Spleen (tissue), 11 donors: ENCODE measurements at regions not wholly inside any gene's neighbourhood (a gene's known extent, or its start where the extent isn't known, plus 50 kb on each side); places are given as distances from the start of the nearest gene placed in this dataset.

Experiments
- DNase-seq: peaks from one replicate; pipeline ENCODE4 v3.0.0-alpha.2; 2020
- H3K27ac ChIP-seq, 8 donors: fragments of 200-600 bp; sonication (generic) in 7 of 8; 1 replicate in 4 of 8; 2 replicates in 4 of 8; pipeline versions ENCODE4 v1.5.0 to v1.8.0; 2016 to 2021; ENCODE audit warnings: inconsistent platforms in 4 of 8, mild to moderate bottlenecking in 4 of 8, moderate library complexity in 1 of 8
- H3K27me3 ChIP-seq, 7 donors: fragments of 200-600 bp; sonication (generic) in 6 of 7; replicated peaks in 1 of 7; 1 replicate in 4 of 7; 2 replicates in 3 of 7; pipeline versions ENCODE4 v1.5.0 to v1.8.0; 2016 to 2021; ENCODE audit warnings: inconsistent platforms in 3 of 7, mild to moderate bottlenecking in 1 of 7
- H3K36me3 ChIP-seq, 6 donors: fragments of 200-600 bp; sonication (generic) in 5 of 6; 1 replicate in 4 of 6; 2 replicates in 2 of 6; pipeline versions ENCODE4 v1.5.0 to v1.8.0; 2016 to 2021; ENCODE audit warnings: inconsistent platforms in 2 of 6
- H3K4me1 ChIP-seq, 6 donors: fragments of 200-600 bp; sonication (generic) in 5 of 6; 1 replicate in 3 of 6; 2 replicates in 3 of 6; pipeline versions ENCODE4 v1.5.0 to v1.8.0; 2016 to 2021; ENCODE audit warnings: inconsistent platforms in 3 of 6
- H3K4me3 ChIP-seq, 8 donors: fragments of 200-600 bp; sonication (generic) in 7 of 8; 1 replicate in 4 of 8; 2 replicates in 4 of 8; pipeline versions ENCODE4 v1.5.0 to v1.8.0; 2016 to 2021; ENCODE audit warnings: inconsistent platforms in 4 of 8, mild to moderate bottlenecking in 4 of 8, moderate library complexity in 2 of 8
- H3K9me3 ChIP-seq, 8 donors: fragments of 200-600 bp; sonication (generic) in 7 of 8; 1 replicate in 4 of 8; 2 replicates in 4 of 8; pipeline versions ENCODE4 v1.5.0 to v1.8.0; 2016 to 2021; ENCODE audit warnings: inconsistent platforms in 4 of 8
- CTCF ChIP-seq, 11 experiments: fragments of 200-600 bp in 7 of 11; fragments of 450-650 bp in 4 of 11; sonication (generic) in 4 of 11; IDR thresholded peaks in 8 of 11; conservative IDR thresholded peaks in 3 of 11; 1 replicate in 7 of 11; 2 replicates in 4 of 11; pipeline versions ENCODE4 v1.4.0 to v1.8.0; 2016 to 2021; ENCODE audit warnings: antibody characterized with exemption in 11 of 11, inconsistent platforms in 4 of 11, mild to moderate bottlenecking in 1 of 11
- POLR2A ChIP-seq, 3 donors: fragments of 450-650 bp; IDR thresholded peaks; one replicate each; pipeline ENCODE4 v1.5.1; 2017; ENCODE audit warnings: antibody characterized with exemption in 3 of 3, mild to moderate bottlenecking in 1 of 3
- POLR2AphosphoS5 ChIP-seq, 3 donors: sonication (generic); formaldehyde crosslinking; IDR thresholded peaks; one replicate each; pipeline ENCODE4 v1.5.1; 2017; ENCODE audit warnings: antibody characterized with exemption in 3 of 3
- WGBS, 5 donors: extraction: QIAGEN DNeasy Blood & Tissue Kit in 3 of 5; methylation state at CpG; one replicate each; pipeline versions ENCODE4 v1.1.5 to v1.1.7; 2013 to 2018; 5-methylcytosine and 5-hydroxymethylcytosine counted together
- intact Hi-C: fragments of 100-400 bp; cut with DNase I; formaldehyde crosslinking; loops from one replicate; pipeline ENCODE4 v1.15.0; 2023; ENCODE audit warnings: low total_unique reads
- donor health status: healthy with polysubstance abuse.
- donor health status: DM: no; HTN: no; CAD: no; lungs with moderate emphysema.
- donor health status: DM: no; HTN: no; CAD: no.
- donor health status: Bipolar disorder and iron deficiency.
- donor health status: healthy.
- donor health status: DM: no; HTN: no; CAD: no.
- donor health status: DM: yes; HTN: yes; CAD: no.

GRCh38 chr9:17905781-17906175 is 326.9 kb downstream of the SH3GL2 start:
- WGBS, 5 donors: 5 to 10% (median 6%) methylated on average over 14 to 16 of the region's 16 CpGs
- H3K36me3 ChIP-seq: no peaks in the 10 kb centered on the region
- H3K27me3 ChIP-seq: peaks cover 0 to 40% (median 20%) of the 10 kb centered on the region in 7 donors
- DNase-seq: no peak
- TF ChIP-seq POLR2A (IDR thresholded peaks at IDR 0.05) (no peak), CTCF (IDR thresholded peaks at IDR 0.05 in 8 of 11, conservative IDR thresholded peaks at IDR 0.05 in 3 of 11) (no peak)
- H3K4me3 ChIP-seq: peak overlapping the region in 1 of 8 donors; percentile 11
- H3K9me3 ChIP-seq: peaks cover 0 to 22% (median 0%) of the 10 kb centered on the region in 8 donors
- H3K4me1 ChIP-seq: peaks cover 0 to 15% (median 3%) of the 10 kb centered on the region in 6 donors
- H3K27ac ChIP-seq: no peak overlapping the region
- intact Hi-C loops: no loop called here

DNA sequence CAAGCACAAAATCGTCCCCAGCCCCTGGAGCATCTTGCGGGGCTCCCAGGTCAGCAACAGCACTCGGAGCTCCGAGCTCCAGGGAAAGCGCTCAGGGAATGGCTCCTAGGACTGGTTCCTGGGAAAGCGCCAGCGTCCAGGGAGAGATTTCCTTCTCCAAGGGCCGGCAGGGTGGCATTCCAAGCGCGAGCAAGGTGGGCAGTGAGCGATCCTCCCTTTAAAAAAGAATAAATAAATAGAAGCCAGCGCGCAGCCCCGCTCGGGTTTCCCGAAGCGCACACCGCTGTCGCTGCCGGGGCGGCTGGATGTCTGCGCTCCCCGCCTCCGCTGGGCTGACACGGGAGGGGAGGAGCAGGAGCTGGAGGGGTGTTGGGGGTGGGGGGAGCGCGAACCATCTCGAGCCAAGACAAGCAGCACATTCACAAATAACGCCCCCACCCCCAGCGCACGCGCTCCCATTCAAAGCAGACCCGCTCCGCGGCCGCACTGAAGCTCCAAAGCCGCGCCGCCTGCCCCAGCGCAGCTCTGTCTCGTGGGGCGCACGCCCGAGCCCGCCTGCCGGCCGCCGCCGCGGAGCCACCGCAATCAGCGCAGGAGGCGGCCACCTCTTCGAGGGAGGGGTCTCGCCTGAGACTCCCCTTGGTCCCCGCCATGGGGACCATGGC is 327.4 kb downstream of the SH3GL2 start:
- intact Hi-C loops: no loop called here
- 2 to 6% (median 4%) methylated on average over 49 to 56 of the region's 56 CpGs for WGBS, 5 donors
- TF ChIP-seq CTCF (IDR thresholded peaks at IDR 0.05 in 8 of 11, conservative IDR thresholded peaks at IDR 0.05 in 3 of 11) (no peak), POLR2AphosphoS5 (IDR thresholded peaks at IDR 0.05) (no peak), POLR2A (IDR thresholded peaks at IDR 0.05) (no peak)
- DNase-seq: no peak
- Histone ChIP-seq H3K36me3 (no peaks in the 10 kb centered on the region), H3K4me1 (peaks cover 0 to 15% (median 3%) of the 10 kb centered on the region in 6 donors), H3K27ac (no peak overlapping the region), H3K27me3 (peaks cover 0 to 40% (median 20%) of the 10 kb centered on the region in 7 donors), H3K9me3 (peaks cover 0 to 22% (median 0%) of the 10 kb centered on the region in 8 donors), H3K4me3 (peak overlapping the region in 2 of 8 donors; percentile 9 to 35)

GRCh38 chr9:17906841-17907778 is 328.2 kb downstream of the SH3GL2 start:
- peaks cover 0 to 15% (median 3%) of the 10 kb centered on the region in 6 donors for H3K4me1 ChIP-seq
- DNase-seq: no peak
- peaks cover 0 to 22% (median 0%) of the 10 kb centered on the region in 8 donors for H3K9me3 ChIP-seq
- H3K4me3 ChIP-seq: peak overlapping the region in 2 of 8 donors; percentile 9 to 35
- H3K27ac ChIP-seq: no peak overlapping the region
- 10 to 18% (median 11%) methylated on average over 43 to 58 of the region's 58 CpGs for WGBS, 5 donors
- H3K36me3 ChIP-seq: no peaks in the 10 kb centered on the region
- intact Hi-C loops: no loop called here
- peaks cover 0 to 40% (median 20%) of the 10 kb centered on the region in 7 donors for H3K27me3 ChIP-seq
- TF ChIP-seq POLR2A (IDR thresholded peaks at IDR 0.05): no peak
- no peak for TF ChIP-seq CTCF (IDR thresholded peaks at IDR 0.05 in 8 of 11, conservative IDR thresholded peaks at IDR 0.05 in 3 of 11)
- no peak for TF ChIP-seq POLR2AphosphoS5 (IDR thresholded peaks at IDR 0.05)
